Activated T-cell treated with anti-CD3 and anti-CD28 coated beads, Interleukin-2, amount 50 U/mL, for 72 hours (primary cell): ENCODE measurements at regions not wholly inside any gene's neighbourhood (a gene's known extent, or its start where the extent isn't known, plus 50 kb on each side); places are given as distances from the start of the nearest gene placed in this dataset.

Experiments used
- ATAC-seq, 2 donors: fragments of 150-1000 bp; cut with Tn5 transposase; replicated peaks in 1 of 2; 2 replicates each; pipeline ENCODE4 v1.10.0; 2021; ENCODE audit warnings: moderate library complexity in 2 of 2, mild to moderate bottlenecking in 1 of 2
- DNase-seq, 2 donors: peaks; one replicate each; pipeline ENCODE4 v3.0.0; 2021 to 2022; ENCODE audit warnings: mixed read lengths in 1 of 2
- H3K27ac Mint-ChIP-seq: one replicate; pipeline ENCODE4 v1.8.0; 2022; ENCODE audit warnings: mild to moderate bottlenecking, moderate library complexity, mixed read lengths
- H3K27me3 Mint-ChIP-seq: one replicate; pipeline ENCODE4 v1.8.0; 2022; ENCODE audit warnings: low read depth, mixed read lengths
- H3K36me3 Mint-ChIP-seq, 2 donors: one replicate each; pipeline ENCODE4 v1.8.0; 2022; ENCODE audit warnings: mixed read lengths in 2 of 2, mild to moderate bottlenecking in 1 of 2; ENCODE audit not compliant: insufficient read depth in 2 of 2
- H3K4me1 Mint-ChIP-seq: one replicate; pipeline ENCODE4 v1.8.0; 2022; ENCODE audit warnings: low read depth, mixed read lengths
- H3K4me3 Mint-ChIP-seq, 2 donors: one replicate each; pipeline ENCODE4 v1.8.0; 2022; ENCODE audit warnings: mild to moderate bottlenecking in 2 of 2, mixed read lengths in 2 of 2, moderate library complexity in 2 of 2
- H3K9me3 Mint-ChIP-seq, 2 donors: one replicate each; pipeline ENCODE4 v1.8.0; 2022; ENCODE audit warnings: mixed read lengths in 2 of 2

- Mint-ChIP-seq H3K4me3 (no peak overlapping the region), H3K27ac (no peak overlapping the region), H3K9me3 (no peaks in the 10 kb centered on the region), H3K36me3 (peaks cover 0 to 1% of the 10 kb centered on the region in 2 donors), H3K27me3 (peaks cover 7% of the 10 kb centered on the region), H3K4me1 (no peaks in the 10 kb centered on the region)
- ATAC-seq (no peak), DNase-seq (no peak)
Observed at GRCh38 chr11:82676483-82677094, 57.1 kb downstream of the FAM181B start.

GRCh38 chr11:82675838-82676237 is 57.8 kb downstream of the FAM181B start:
- DNase-seq, result no peak
- ATAC-seq, result no peak
- Mint-ChIP-seq H3K27me3 (peaks cover 7% of the 10 kb centered on the region), H3K36me3 (no peaks in the 10 kb centered on the region), H3K27ac (no peak overlapping the region), H3K4me1 (no peaks in the 10 kb centered on the region), H3K9me3 (no peaks in the 10 kb centered on the region), H3K4me3 (no peak overlapping the region)

GRCh38 chr11:82673631-82674030 is 60.0 kb downstream of the FAM181B start:
- Mint-ChIP-seq H3K27ac (no peak overlapping the region), H3K4me3 (no peak overlapping the region)
- no peak for DNase-seq

DNA sequence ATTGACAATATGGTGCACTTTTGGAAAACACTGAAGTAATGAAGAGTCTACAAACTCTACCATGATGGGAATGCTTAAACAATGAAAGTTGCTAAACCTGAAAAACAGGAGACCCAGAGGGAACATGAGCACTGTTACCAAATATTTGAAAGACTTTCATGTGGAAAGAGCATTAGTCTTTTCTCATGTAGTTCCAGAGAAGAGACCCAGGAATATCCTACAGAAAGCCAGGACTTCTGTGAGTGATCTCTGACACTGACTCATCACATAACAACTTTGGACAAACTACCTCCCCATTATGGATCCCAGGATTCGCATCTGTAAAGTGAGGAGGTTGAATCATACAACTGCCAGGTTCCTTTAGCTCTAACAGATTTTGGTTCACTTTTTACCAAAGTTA is 62.2 kb downstream of the FAM181B start:
- peaks cover 15% of the 10 kb centered on the region for H3K27me3 Mint-ChIP-seq
- no peaks in the 10 kb centered on the region for H3K9me3 Mint-ChIP-seq
- no peak overlapping the region for H3K4me3 Mint-ChIP-seq
- H3K36me3 Mint-ChIP-seq, result no peaks in the 10 kb centered on the region
- no peaks in the 10 kb centered on the region for H3K4me1 Mint-ChIP-seq
- DNase-seq (no peak), ATAC-seq (no peak)
- H3K27ac Mint-ChIP-seq, result no peak overlapping the region

More at GRCh38 chr11:82673631-82674030, 60.0 kb downstream of the FAM181B start:
- H3K27me3 Mint-ChIP-seq, result peaks cover 7% of the 10 kb centered on the region
- no peak for ATAC-seq
- no peaks in the 10 kb centered on the region for H3K36me3 Mint-ChIP-seq
- H3K4me1 Mint-ChIP-seq, result no peaks in the 10 kb centered on the region
- H3K9me3 Mint-ChIP-seq, result no peaks in the 10 kb centered on the region

DNA sequence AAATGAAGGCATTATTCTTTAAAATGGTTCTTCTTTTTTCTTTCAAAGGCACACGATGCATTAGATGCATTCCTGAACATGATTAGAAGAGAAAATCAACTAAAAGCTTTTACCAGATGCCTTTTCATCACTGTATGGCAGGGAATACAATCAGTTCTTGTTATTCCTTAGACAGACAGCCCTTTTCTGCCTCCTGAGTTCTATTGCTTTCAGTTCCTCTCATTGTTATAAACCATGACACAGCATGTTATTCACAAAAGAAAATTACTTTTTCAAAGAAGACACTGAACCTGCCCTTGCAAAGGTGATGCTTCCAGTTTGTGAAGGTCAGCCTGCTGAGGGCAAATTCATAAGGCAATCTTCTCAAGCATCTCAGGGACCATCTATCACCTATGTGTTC is 70.1 kb downstream of the FAM181B start:
- Mint-ChIP-seq H3K27me3 (peaks cover 9% of the 10 kb centered on the region), H3K27ac (no peak overlapping the region), H3K36me3 (no peaks in the 10 kb centered on the region), H3K9me3 (no peaks in the 10 kb centered on the region), H3K4me1 (no peaks in the 10 kb centered on the region), H3K4me3 (no peak overlapping the region)
- ATAC-seq (no peak), DNase-seq (no peak)

GRCh38 chr11:82653752-82654151 is 79.9 kb downstream of the FAM181B start:
- ATAC-seq, result no peak
- no peaks in the 10 kb centered on the region for H3K36me3 Mint-ChIP-seq
- peaks cover 2 to 5% of the 10 kb centered on the region in 2 donors for H3K9me3 Mint-ChIP-seq
- DNase-seq, result no peak
- H3K27ac Mint-ChIP-seq, result no peak overlapping the region
- no peaks in the 10 kb centered on the region for H3K4me1 Mint-ChIP-seq
- no peaks in the 10 kb centered on the region for H3K27me3 Mint-ChIP-seq
- no peak overlapping the region for H3K4me3 Mint-ChIP-seq

DNA sequence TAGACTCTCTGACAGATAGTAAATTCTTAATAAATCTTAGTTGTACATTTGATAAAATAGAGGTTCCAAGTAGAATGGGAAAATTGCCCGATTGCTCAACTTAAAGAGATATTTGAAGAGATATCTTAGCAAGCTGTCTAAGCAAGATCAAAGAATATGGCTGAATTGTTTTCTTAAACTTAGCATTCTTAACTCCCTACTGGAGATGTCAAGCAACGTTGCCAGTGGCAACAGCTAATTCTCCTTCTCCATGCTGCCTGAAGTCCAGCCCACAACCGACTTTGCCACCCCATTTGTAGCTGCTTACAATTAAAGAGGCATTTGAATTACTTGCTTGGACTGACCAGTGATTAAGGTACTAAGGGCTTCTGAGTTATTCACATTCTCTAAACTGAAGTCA is 94.4 kb downstream of the FAM181B start:
- no peak overlapping the region for H3K27ac Mint-ChIP-seq
- no peak overlapping the region for H3K4me3 Mint-ChIP-seq
- peaks cover 23% of the 10 kb centered on the region for H3K27me3 Mint-ChIP-seq
- no peak for ATAC-seq
- no peaks in the 10 kb centered on the region for H3K9me3 Mint-ChIP-seq
- H3K4me1 Mint-ChIP-seq, result no peaks in the 10 kb centered on the region
- DNase-seq, result no peak
- no peaks in the 10 kb centered on the region for H3K36me3 Mint-ChIP-seq

- no peak overlapping the region for H3K27ac Mint-ChIP-seq
- no peak overlapping the region for H3K4me3 Mint-ChIP-seq
- H3K9me3 Mint-ChIP-seq, result no peaks in the 10 kb centered on the region
- no peaks in the 10 kb centered on the region for H3K4me1 Mint-ChIP-seq
- no peak for DNase-seq
- H3K36me3 Mint-ChIP-seq, result no peaks in the 10 kb centered on the region
- no peak for ATAC-seq
- H3K27me3 Mint-ChIP-seq, result peaks cover 14% of the 10 kb centered on the region
Observed at GRCh38 chr11:82636615-82637014, 97.0 kb downstream of the FAM181B start.

DNA sequence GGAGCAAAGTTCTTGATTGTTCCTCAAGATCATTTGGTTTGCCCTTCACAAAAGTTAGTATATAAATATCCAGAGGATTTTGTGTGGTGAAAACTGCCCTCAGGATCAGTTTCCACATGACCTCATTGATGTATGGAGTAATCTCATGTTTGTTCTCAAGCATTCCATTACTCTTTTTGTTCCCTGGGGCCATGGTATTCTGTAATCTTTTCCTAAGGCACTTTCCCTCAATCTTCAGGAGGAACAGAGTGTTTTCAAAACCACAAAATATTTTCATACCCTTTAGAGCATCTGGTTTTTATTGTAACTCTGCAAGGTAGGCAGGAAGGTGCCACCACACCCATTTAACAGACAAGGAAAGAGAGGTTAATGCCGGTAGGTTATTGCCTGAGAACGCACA is 99.6 kb downstream of the FAM181B start:
- ATAC-seq, result no peak
- Mint-ChIP-seq H3K4me1 (no peaks in the 10 kb centered on the region), H3K27ac (no peak overlapping the region)

GRCh38 chr11:82631722-82632630 is 101.7 kb downstream of the FAM181B start:
- H3K4me1 Mint-ChIP-seq, result no peaks in the 10 kb centered on the region
- ATAC-seq (peak; percentile 27 to 49), DNase-seq (no peak)
- H3K4me3 Mint-ChIP-seq, result no peak overlapping the region
- H3K27ac Mint-ChIP-seq, result no peak overlapping the region
- peaks cover 4% of the 10 kb centered on the region in 2 donors for H3K9me3 Mint-ChIP-seq
- peaks cover 8% of the 10 kb centered on the region for H3K27me3 Mint-ChIP-seq
- H3K36me3 Mint-ChIP-seq, result no peaks in the 10 kb centered on the region

More for the DNA sequence above, 99.6 kb downstream of the FAM181B start:
- no peak for DNase-seq
- H3K27me3 Mint-ChIP-seq, result peaks cover 14% of the 10 kb centered on the region
- no peak overlapping the region for H3K4me3 Mint-ChIP-seq
- no peaks in the 10 kb centered on the region for H3K36me3 Mint-ChIP-seq
- no peaks in the 10 kb centered on the region for H3K9me3 Mint-ChIP-seq

- Mint-ChIP-seq H3K36me3 (no peaks in the 10 kb centered on the region), H3K4me1 (no peaks in the 10 kb centered on the region), H3K27me3 (no peaks in the 10 kb centered on the region), H3K9me3 (no peaks in the 10 kb centered on the region), H3K27ac (no peak overlapping the region), H3K4me3 (no peak overlapping the region)
- ATAC-seq, result no peak
- DNase-seq, result no peak
Observed at GRCh38 chr11:82610671-82611070, 123.0 kb downstream of the FAM181B start.

DNA sequence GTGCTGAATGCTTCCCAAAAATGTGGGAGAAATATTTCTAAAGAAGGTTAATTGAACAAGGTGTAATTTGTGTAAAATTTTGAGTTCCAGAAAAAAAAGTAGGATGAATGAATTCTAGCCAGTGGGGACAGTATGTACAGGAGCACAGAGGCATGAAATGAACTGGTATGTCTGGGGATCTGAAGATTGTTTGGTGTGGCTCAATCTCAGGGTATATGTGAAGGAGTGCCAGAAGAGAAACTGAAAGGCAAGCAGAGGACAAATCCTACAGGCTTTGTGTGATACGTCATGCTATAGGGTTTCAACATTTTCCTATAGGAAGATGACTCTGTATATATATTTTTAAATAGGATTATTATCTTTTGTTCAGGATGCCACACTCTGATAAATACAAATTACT is 126.9 kb downstream of the FAM181B start:
- no peak for DNase-seq
- no peaks in the 10 kb centered on the region for H3K4me1 Mint-ChIP-seq
- no peak overlapping the region for H3K27ac Mint-ChIP-seq
- H3K4me3 Mint-ChIP-seq, result no peak overlapping the region
- no peaks in the 10 kb centered on the region for H3K27me3 Mint-ChIP-seq
- no peaks in the 10 kb centered on the region for H3K9me3 Mint-ChIP-seq
- no peak for ATAC-seq
- H3K36me3 Mint-ChIP-seq, result no peaks in the 10 kb centered on the region

DNA sequence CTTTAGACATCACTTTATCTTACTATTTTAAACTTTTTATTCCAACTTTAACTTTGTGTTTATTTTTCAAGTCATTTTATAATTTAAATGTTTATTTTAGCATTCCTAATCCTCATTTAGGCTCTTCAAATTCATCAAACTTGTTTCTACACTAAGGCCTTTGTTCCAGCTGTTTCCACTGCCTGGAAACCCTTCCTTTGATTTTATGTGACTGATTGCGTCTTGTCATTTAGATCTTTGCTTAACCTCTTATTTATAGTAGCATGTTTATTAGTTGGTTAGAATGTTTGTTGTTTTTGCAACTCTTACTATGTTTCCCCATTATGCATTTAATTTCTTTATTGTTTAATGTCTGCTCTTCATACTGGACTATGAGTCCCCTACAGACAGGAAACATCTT is 132.0 kb downstream of the FAM181B start:
- Mint-ChIP-seq H3K36me3 (no peaks in the 10 kb centered on the region), H3K27ac (peak overlapping the region; percentile 15), H3K4me3 (no peak overlapping the region), H3K9me3 (no peaks in the 10 kb centered on the region), H3K27me3 (no peaks in the 10 kb centered on the region), H3K4me1 (no peaks in the 10 kb centered on the region)
- ATAC-seq (no peak), DNase-seq (no peak)
